HEK293 (cell line): ENCODE measurements at regions not wholly inside any gene's neighbourhood (a gene's known extent, or its start where the extent isn't known, plus 50 kb on each side); places are given as distances from the start of the nearest gene placed in this dataset.

ENCODE experiments used
- CTCF ChIA-PET: fragments of 350-600 bp; formaldehyde crosslinking; extraction: SDS; loops from one replicate; lab custom pipeline; 2021; ENCODE audit warnings: antibody characterized with exemption; lab: Yijun Ruan, JAX
- POLR2A ChIA-PET: fragments of 300-600 bp; formaldehyde crosslinking; extraction: SDS; loops from one replicate; lab custom pipeline; 2020; ENCODE audit warnings: antibody characterized with exemption, inconsistent platforms; lab: Yijun Ruan, JAX
- H3K27ac ChIP-seq: fragments of 200-500 bp; sonication (Bioruptor generic); 2 replicates; pipeline ENCODE4 v1.5.1; 2014; ENCODE audit warnings: low read depth, low read length, control low read depth, inconsistent platforms; ENCODE audit errors: extremely low read depth
- H3K36me3 ChIP-seq, 2 experiments: fragments of 200-500 bp in 1 of 2; sonication (Bioruptor generic) in 1 of 2; 1 replicate in 1 of 2; 2 replicates in 1 of 2; pipeline ENCODE4 v1.5.1; 2014 to 2017; ENCODE audit warnings: inconsistent platforms in 2 of 2, low read length in 2 of 2; ENCODE audit not compliant: control insufficient read depth in 2 of 2, insufficient read depth in 1 of 2
- H3K4me1 ChIP-seq: fragments of 200-500 bp; sonication (Bioruptor generic); 2 replicates; pipeline ENCODE4 v1.5.1; 2014; ENCODE audit warnings: mild to moderate bottlenecking, low read length, inconsistent platforms; ENCODE audit not compliant: control insufficient read depth, insufficient read depth
- H3K4me3 ChIP-seq: 2 replicates; pipeline ENCODE4 v1.5.1; 2011; ENCODE audit warnings: low read depth, mild to moderate bottlenecking, control low read depth, low read length, moderate library complexity
- H3K9me3 ChIP-seq: fragments of 200-500 bp; sonication (Bioruptor generic); 2 replicates; pipeline ENCODE4 v1.5.1; 2014; ENCODE audit warnings: low read depth, low read length, inconsistent platforms; ENCODE audit not compliant: control insufficient read depth, insufficient read depth
- AEBP2 ChIP-seq: fragments of 450-650 bp; formaldehyde crosslinking; IDR thresholded peaks from 2 replicates; pipeline ENCODE4 v1.5.1; 2016; ENCODE audit warnings: missing biosample characterization, missing genetic modification characterization, borderline replicate concordance
- CTCF ChIP-seq: fragments of 450-650 bp; formaldehyde crosslinking; IDR thresholded peaks from 2 replicates; pipeline ENCODE4 v1.5.1; 2016; ENCODE audit warnings: missing biosample characterization, missing genetic modification characterization
- GLI2 ChIP-seq: fragments of 450-650 bp; formaldehyde crosslinking; IDR thresholded peaks from 2 replicates; pipeline ENCODE4; 2017; ENCODE audit warnings: missing biosample characterization, missing genetic modification characterization, low read depth, borderline replicate concordance
- GLIS1 ChIP-seq: fragments of 450-650 bp; formaldehyde crosslinking; IDR thresholded peaks from 2 replicates; pipeline ENCODE4 v1.5.1; 2016; ENCODE audit warnings: missing biosample characterization, missing genetic modification characterization
- HOXD13 ChIP-seq: sonication (generic); formaldehyde crosslinking; IDR thresholded peaks from 2 replicates; pipeline ENCODE4 v1.8.0; 2022; ENCODE audit warnings: missing genetic modification reagents, borderline replicate concordance
- KLF10 ChIP-seq: fragments of 450-650 bp; IDR thresholded peaks from 2 replicates; pipeline ENCODE4 v1.5.1; 2018; ENCODE audit warnings: missing biosample characterization, mild to moderate bottlenecking, missing genetic modification characterization
- KLF8 ChIP-seq: fragments of 450-650 bp; formaldehyde crosslinking; IDR thresholded peaks from 2 replicates; pipeline ENCODE4 v1.5.1; 2016; ENCODE audit warnings: missing biosample characterization, missing genetic modification characterization
- OSR2 ChIP-seq: fragments of 450-650 bp; formaldehyde crosslinking; IDR thresholded peaks from 2 replicates; pipeline ENCODE4 v1.5.1; 2016; ENCODE audit warnings: missing biosample characterization, missing genetic modification characterization
- PATZ1 ChIP-seq: fragments of 450-650 bp; formaldehyde crosslinking; IDR thresholded peaks from 2 replicates; pipeline ENCODE4 v1.5.1; 2016; ENCODE audit warnings: missing biosample characterization, missing genetic modification characterization
- REPIN1 ChIP-seq: fragments of 450-650 bp; formaldehyde crosslinking; IDR thresholded peaks from 2 replicates; pipeline ENCODE4 v1.5.1; 2017; ENCODE audit warnings: missing biosample characterization, missing genetic modification characterization, low read depth
- SCRT1 ChIP-seq: fragments of 450-650 bp; formaldehyde crosslinking; IDR thresholded peaks from 2 replicates; pipeline ENCODE4 v1.5.1; 2016; ENCODE audit warnings: missing biosample characterization, missing genetic modification characterization, borderline replicate concordance
- ZBTB17 ChIP-seq: fragments of 450-650 bp; formaldehyde crosslinking; IDR thresholded peaks from 2 replicates; pipeline ENCODE4 v1.5.1; 2016; ENCODE audit warnings: missing biosample characterization, missing genetic modification characterization
- ZBTB8A ChIP-seq: fragments of 450-650 bp; formaldehyde crosslinking; IDR thresholded peaks from 2 replicates; pipeline ENCODE4 v1.5.1; 2016; ENCODE audit warnings: missing biosample characterization, missing genetic modification characterization
- ZFP3 ChIP-seq: fragments of 450-650 bp; formaldehyde crosslinking; IDR thresholded peaks from 2 replicates; pipeline ENCODE4 v1.5.1; 2016; ENCODE audit warnings: low read depth, missing biosample characterization, missing genetic modification characterization
- ZNF146 ChIP-seq: fragments of 450-650 bp; formaldehyde crosslinking; IDR thresholded peaks from 2 replicates; pipeline ENCODE4 v1.5.1; 2016; ENCODE audit warnings: missing biosample characterization, missing genetic modification characterization
- ZNF174 ChIP-seq: fragments of 450-650 bp; formaldehyde crosslinking; IDR thresholded peaks from 2 replicates; pipeline ENCODE4 v1.5.0; 2017; ENCODE audit warnings: missing biosample characterization, mild to moderate bottlenecking, missing genetic modification characterization
- ZNF248 ChIP-seq: fragments of 450-650 bp; formaldehyde crosslinking; IDR thresholded peaks from 2 replicates; pipeline ENCODE4 v1.5.1; 2017; ENCODE audit warnings: missing biosample characterization, missing genetic modification characterization
- ZNF26 ChIP-seq: fragments of 450-650 bp; formaldehyde crosslinking; IDR thresholded peaks from 2 replicates; pipeline ENCODE4 v1.5.1; 2016; ENCODE audit warnings: missing biosample characterization, missing genetic modification characterization
- ZNF37A ChIP-seq: fragments of 450-650 bp; IDR thresholded peaks from 2 replicates; pipeline ENCODE4 v1.5.1; 2018; ENCODE audit warnings: missing biosample characterization, missing genetic modification characterization
- ZNF391 ChIP-seq: fragments of 450-650 bp; formaldehyde crosslinking; IDR thresholded peaks from 2 replicates; pipeline ENCODE4 v1.5.1; 2016; ENCODE audit warnings: low read depth, missing biosample characterization, missing genetic modification characterization, borderline replicate concordance
- ZNF501 ChIP-seq: fragments of 450-650 bp; formaldehyde crosslinking; IDR thresholded peaks from 2 replicates; pipeline ENCODE4 v1.5.1; 2016; ENCODE audit warnings: missing biosample characterization, missing genetic modification characterization
- ZNF558 ChIP-seq: fragments of 450-650 bp; formaldehyde crosslinking; IDR thresholded peaks from 2 replicates; pipeline ENCODE4 v1.5.1; 2016; ENCODE audit warnings: missing biosample characterization, missing genetic modification characterization
- ZNF571 ChIP-seq: fragments of 450-650 bp; formaldehyde crosslinking; IDR thresholded peaks from 2 replicates; pipeline ENCODE4 v1.5.0; 2017; ENCODE audit warnings: missing biosample characterization, missing genetic modification characterization
- ZNF596 ChIP-seq: fragments of 450-650 bp; IDR thresholded peaks from 2 replicates; pipeline ENCODE4 v1.5.0; 2018; ENCODE audit warnings: missing biosample characterization, mild to moderate bottlenecking, missing genetic modification characterization, moderate library complexity
- ZNF610 ChIP-seq: fragments of 450-650 bp; formaldehyde crosslinking; IDR thresholded peaks from 2 replicates; pipeline ENCODE4 v1.5.1; 2016; ENCODE audit warnings: missing biosample characterization, missing genetic modification characterization, borderline replicate concordance
- ZNF626 ChIP-seq: fragments of 450-650 bp; sonication (Bioruptor Pico); formaldehyde crosslinking; IDR thresholded peaks from 2 replicates; pipeline ENCODE4 v1.5.1; 2018; ENCODE audit warnings: missing biosample characterization, missing genetic modification characterization, inconsistent platforms
- ZNF654 ChIP-seq: fragments of 450-650 bp; formaldehyde crosslinking; IDR thresholded peaks from 2 replicates; pipeline ENCODE4 v1.5.1; 2016; ENCODE audit warnings: low read depth, missing biosample characterization, missing genetic modification characterization
- ZNF677 ChIP-seq: fragments of 450-650 bp; IDR thresholded peaks from 2 replicates; pipeline ENCODE4 v1.5.0; 2018; ENCODE audit warnings: missing biosample characterization, mild to moderate bottlenecking, missing genetic modification characterization, moderate library complexity
- ZNF76 ChIP-seq: fragments of 450-650 bp; formaldehyde crosslinking; IDR thresholded peaks from 2 replicates; pipeline ENCODE4; 2016; ENCODE audit warnings: low read depth, missing biosample characterization, missing genetic modification characterization, borderline replicate concordance
- ZNF785 ChIP-seq: fragments of 450-650 bp; formaldehyde crosslinking; IDR thresholded peaks from 2 replicates; pipeline ENCODE4 v1.5.1; 2016; ENCODE audit warnings: missing biosample characterization, missing genetic modification characterization
- ZNF830 ChIP-seq: fragments of 450-650 bp; IDR thresholded peaks from 2 replicates; pipeline ENCODE4 v1.5.0; 2018; ENCODE audit warnings: missing biosample characterization, missing genetic modification characterization, low read depth, mild to moderate bottlenecking, moderate library complexity

- ChIA-PET POLR2A (no interaction called here), CTCF (no interaction called here)
- no peaks in the 10 kb centered on the region for H3K36me3 ChIP-seq
- H3K27ac ChIP-seq, result no peak overlapping the region
- H3K9me3 ChIP-seq, result no peaks in the 10 kb centered on the region
- TF ChIP-seq CTCF (tag by site-specific recombination), result no peak
- TF ChIP-seq ZNF76 (tag by site-specific recombination), result no peak
- no peak for TF ChIP-seq ZBTB8A (tag by site-specific recombination)
- no peak for TF ChIP-seq PATZ1 (tag by site-specific recombination)
- TF ChIP-seq AEBP2 (tag by site-specific recombination), result no peak
- TF ChIP-seq HOXD13 (CRISPR knock-in tag), result no peak
- no peak for TF ChIP-seq ZNF558
- no peak for TF ChIP-seq OSR2
- no peak for TF ChIP-seq ZNF571 (tag by site-specific recombination)
- no peak for TF ChIP-seq ZNF610 (tag by site-specific recombination)
- no peaks in the 10 kb centered on the region for H3K4me1 ChIP-seq
- H3K4me3 ChIP-seq, result no peak overlapping the region
Measured at GRCh38 chr2:129176375-129176774, 803.1 kb upstream of the RAB6C start.

GRCh38 chr2:129178356-129178755, 801.1 kb upstream of the RAB6C start:
- CTCF ChIA-PET, result no interaction called here
- no peaks in the 10 kb centered on the region for H3K36me3 ChIP-seq
- POLR2A ChIA-PET, result no interaction called here

GRCh38 chr2:129179199-129179598, 800.3 kb upstream of the RAB6C start:
- H3K9me3 ChIP-seq, result no peaks in the 10 kb centered on the region
- TF ChIP-seq ZNF830 (tag by site-specific recombination) (no peak), ZFP3 (tag by site-specific recombination) (no peak), ZNF26 (tag by site-specific recombination) (no peak), REPIN1 (tag by site-specific recombination) (no peak), ZNF785 (no peak), ZNF76 (tag by site-specific recombination) (no peak), SCRT1 (tag by site-specific recombination) (no peak), GLI2 (tag by site-specific recombination) (no peak), ZNF248 (tag by site-specific recombination) (no peak), ZNF596 (tag by site-specific recombination) (no peak)
- CTCF ChIA-PET, result no interaction called here
- POLR2A ChIA-PET, result no interaction called here
- no peaks in the 10 kb centered on the region for H3K36me3 ChIP-seq
- no peaks in the 10 kb centered on the region for H3K4me1 ChIP-seq
- H3K4me3 ChIP-seq, result no peak overlapping the region
- no peak overlapping the region for H3K27ac ChIP-seq

More at GRCh38 chr2:129178356-129178755, 801.1 kb upstream of the RAB6C start:
- Histone ChIP-seq H3K9me3 (no peaks in the 10 kb centered on the region), H3K4me3 (no peak overlapping the region), H3K4me1 (no peaks in the 10 kb centered on the region), H3K27ac (no peak overlapping the region)
- no peak for TF ChIP-seq GLIS1 (tag by site-specific recombination)
- TF ChIP-seq ZNF37A (tag by site-specific recombination), result no peak
- no peak for TF ChIP-seq ZNF501 (tag by site-specific recombination)
- TF ChIP-seq ZNF677 (tag by site-specific recombination), result no peak
- no peak for TF ChIP-seq KLF8 (tag by site-specific recombination)
- no peak for TF ChIP-seq ZBTB17 (tag by site-specific recombination)
- TF ChIP-seq KLF10 (tag by site-specific recombination), result no peak
- no peak for TF ChIP-seq ZNF391 (tag by site-specific recombination)
- TF ChIP-seq ZNF654 (tag by site-specific recombination), result no peak
- no peak for TF ChIP-seq ZNF146 (tag by site-specific recombination)
- TF ChIP-seq ZNF626 (tag by site-specific recombination), result no peak
- TF ChIP-seq ZNF174 (tag by site-specific recombination), result no peak
